ENCODE measurements at regions not wholly inside any gene's neighbourhood (a gene's known extent, or its start where the extent isn't known, plus 50 kb on each side); places are given as distances from the start of the nearest gene placed in this dataset.
A peak's percentile ranks its signal among the peaks of the same experiment; 100 is the strongest.

- Histone ChIP-seq H3K14ac (ENCODE audit: insufficient read depth, low read length) (peak overlapping the region; percentile 91), H3K9ac (ENCODE audit: extremely low read depth, insufficient read length, low read length) (peak overlapping the region; percentile 72), H2BK5ac (ENCODE audit: insufficient read length, low read length) (no peak overlapping the region), H4K20me1 (ENCODE audit: control insufficient read depth, insufficient read depth, insufficient read length) (peaks cover 5% of the 10 kb centered on the region), H2BK20ac (ENCODE audit: low read depth, low read length, poor library complexity, severe bottlenecking) (no peak overlapping the region), H3K79me1 (ENCODE audit: insufficient read depth, low read depth, low read length, poor library complexity, severe bottlenecking) (no peaks in the 10 kb centered on the region), H4K8ac (replicated peaks; ENCODE audit: insufficient read length, low read depth, low read length) (no peak overlapping the region), H3K23ac (ENCODE audit: insufficient read length, low read depth, low read length) (no peak overlapping the region), H2BK120ac (ENCODE audit: low read depth, low read length, poor library complexity, severe bottlenecking) (no peak overlapping the region), H2BK12ac (ENCODE audit: insufficient read length, low read depth, low read length) (no peak overlapping the region), H2BK15ac (ENCODE audit: low read depth, low read length) (no peak overlapping the region), H3K4me1 (ENCODE audit: insufficient read depth, low read length) (peaks cover 4% of the 10 kb centered on the region; the same call in 1 of the 2 replicates), H3K4ac (ENCODE audit: low read depth, low read length) (no peak overlapping the region), H4K91ac (ENCODE audit: insufficient read length, low read depth, low read length) (no peak overlapping the region), H3K79me2 (ENCODE audit: insufficient read depth, low read length) (peaks cover 24% of the 10 kb centered on the region; the same call in 1 of the 2 replicates), H4K5ac (ENCODE audit: insufficient read length, low read depth, low read length) (no peak overlapping the region), H3K4me2 (ENCODE audit: insufficient read depth, insufficient read length, low read length) (peak overlapping the region; percentile 77), H3K9me3 (ENCODE audit: control insufficient read depth, low read depth, low read length) (no peaks in the 10 kb centered on the region), H3T11ph (ENCODE audit: low read length) (no peak overlapping the region), H3K56ac (ENCODE audit: insufficient read length, low read depth, low read length) (no peak overlapping the region), H3K18ac (ENCODE audit: insufficient read length, low read depth, low read length) (peak overlapping the region; percentile 82), H3K27ac (ENCODE audit: insufficient read length, low read depth, low read length) (peak overlapping the region; percentile 14), H3K27me3 (ENCODE audit: insufficient read depth, low read length) (no peaks in the 10 kb centered on the region), H3K23me2 (ENCODE audit: insufficient read length, low read depth, low read length, poor library complexity, severe bottlenecking) (peaks cover 6% of the 10 kb centered on the region), H2AK5ac (ENCODE audit: insufficient read length, low read length) (no peak overlapping the region), H2AFZ (ENCODE audit: low read length) (no peak overlapping the region)
- whole genome bisulfite sequencing (ENCODE audit: extremely low coverage, insufficient read length, low lambda C conversion rate): no CpG with 5 or more reads among the region's 48 CpGs
- peaks cover 9 to 31% (median 23%) of the 10 kb centered on the region in 3 experiments; a peak in 6 of 7 replicates for H3K36me3 Mint-ChIP-seq (ENCODE audit: insufficient read depth in 1 of 3, low read depth in 3 of 3)
- H3K4me1 Mint-ChIP-seq: peaks cover 66 to 68% of the 10 kb centered on the region in 2 experiments
- peaks cover 11 to 20% of the 10 kb centered on the region in 2 experiments for H3K9me3 Mint-ChIP-seq
- TF ChIP-seq CTCF (conservative IDR thresholded peaks at IDR 0.05): peak; percentile 55
- 0 out of 2 replicates have a peak, but pooled peaks cover 1% of the 10 kb centered on the region for H3K27me3 Mint-ChIP-seq (ENCODE audit: low read depth)
- peak overlapping the region; percentile 90 to 93 for H3K4me3 Mint-ChIP-seq
- peak; percentile 97 for DNase-seq
- peak overlapping the region; percentile 97 for H3K27ac Mint-ChIP-seq
Observed at GRCh38 chrX:115968436-115969252, 201.9 kb upstream of the AGTR2 start.
